ENCODE measurements at regions not wholly inside any gene's neighbourhood (a gene's known extent, or its start where the extent isn't known, plus 50 kb on each side); places are given as distances from the start of the nearest gene placed in this dataset.

GRCh38 chr20:7773511-7773910 is 166.7 kb downstream of the HAO1 start:
- TF ChIP-seq EGR1 (IDR thresholded peaks at IDR 0.05) = no peak
- TF ChIP-seq TCF12 (IDR thresholded peaks at IDR 0.05; ENCODE audit: low read depth) = no peak
- TF ChIP-seq TAF1 (IDR thresholded peaks at IDR 0.05; ENCODE audit: low read depth) = no peak
- no peak for TF ChIP-seq CREB1 (IDR thresholded peaks at IDR 0.05; ENCODE audit: low read depth)
- TF ChIP-seq REST (IDR thresholded peaks at IDR 0.05; ENCODE audit: low read depth) = no peak
- TF ChIP-seq RAD21 (IDR thresholded peaks at IDR 0.05; ENCODE audit: low read depth) = no peak
- TF ChIP-seq EP300 (IDR thresholded peaks at IDR 0.05; ENCODE audit: borderline replicate concordance) = no peak
- TF ChIP-seq FOXM1 (IDR thresholded peaks at IDR 0.05; ENCODE audit: borderline replicate concordance, low read depth) = no peak
- TF ChIP-seq MAX (IDR thresholded peaks at IDR 0.05) = no peak
- no peak for TF ChIP-seq NFIC (IDR thresholded peaks at IDR 0.05)
